Mesothelial cell of epicardium (in vitro differentiated cells): ENCODE measurements at regions not wholly inside any gene's neighbourhood (a gene's known extent, or its start where the extent isn't known, plus 50 kb on each side); places are given as distances from the start of the nearest gene placed in this dataset.
A peak's percentile ranks its signal among the peaks of the same experiment; 100 is the strongest.
"Not testable (repeated sequence)": the region's sequence is repeated elsewhere in the genome, so short reads cannot be mapped to it uniquely, and the experiment has no call there.

Experiments used
- DNase-seq, 2 experiments: peaks; one replicate each; pipeline ENCODE4 v3.0.0; 2021; ENCODE audit warnings: low spot score in 2 of 2; ENCODE audit not compliant: unreplicated experiment in 2 of 2
- H3K27ac Mint-ChIP-seq: 2 replicates; pipeline ENCODE4 v1.8.0; 2021; ENCODE audit warnings: mixed read lengths
- H3K27me3 Mint-ChIP-seq: 2 replicates; pipeline ENCODE4 v1.8.0; 2021; ENCODE audit warnings: low read depth, mixed read lengths
- H3K36me3 Mint-ChIP-seq: 2 replicates; pipeline ENCODE4 v1.8.0; 2021; ENCODE audit warnings: mixed read lengths
- H3K4me1 Mint-ChIP-seq: 2 replicates; pipeline ENCODE4 v1.8.0; 2021; ENCODE audit warnings: mixed read lengths
- H3K4me3 Mint-ChIP-seq: 2 replicates; pipeline ENCODE4 v1.8.0; 2021; ENCODE audit warnings: mild to moderate bottlenecking, moderate library complexity, mixed read lengths
- H3K9me3 Mint-ChIP-seq: 2 replicates; pipeline ENCODE4 v1.8.0; 2021; ENCODE audit warnings: mixed read lengths
- TF ChIP-seq, protein P1 (sequence below): fragments of 200-600 bp; sonication (generic); IDR thresholded peaks from one replicate; pipeline ENCODE4 v1.5.0; 2021; ENCODE audit warnings: antibody characterized with exemption; ENCODE audit not compliant: unreplicated experiment

DNA sequence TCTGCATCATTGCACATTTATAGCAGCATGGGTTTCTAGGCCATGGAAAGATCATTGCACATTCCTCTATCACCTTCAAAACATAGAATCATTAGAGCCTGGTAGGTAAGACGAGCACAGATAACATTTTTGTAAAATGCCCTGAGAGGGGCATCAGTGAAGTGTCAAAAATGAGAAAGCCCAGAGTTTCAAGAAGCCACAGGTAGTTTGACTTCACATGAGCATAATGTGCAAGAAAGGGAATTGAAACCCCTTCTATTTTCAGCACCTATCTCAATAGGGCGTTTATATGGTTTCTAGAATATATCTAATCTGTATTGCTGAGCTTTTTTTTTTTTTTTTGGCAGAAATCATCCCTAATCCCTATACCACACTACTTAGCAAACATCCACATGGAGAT lies 2441.7 kb downstream of the ARAP2 start:
- no peaks in the 10 kb centered on the region for H3K27me3 Mint-ChIP-seq
- peaks cover 6% of the 10 kb centered on the region for H3K4me1 Mint-ChIP-seq
- DNase-seq, result no peak
- no peak overlapping the region for H3K4me3 Mint-ChIP-seq
- H3K9me3 Mint-ChIP-seq, result peaks cover 4% of the 10 kb centered on the region
- H3K27ac Mint-ChIP-seq, result no peak overlapping the region
- H3K36me3 Mint-ChIP-seq, result no peaks in the 10 kb centered on the region
- TF ChIP-seq, protein P1, sequence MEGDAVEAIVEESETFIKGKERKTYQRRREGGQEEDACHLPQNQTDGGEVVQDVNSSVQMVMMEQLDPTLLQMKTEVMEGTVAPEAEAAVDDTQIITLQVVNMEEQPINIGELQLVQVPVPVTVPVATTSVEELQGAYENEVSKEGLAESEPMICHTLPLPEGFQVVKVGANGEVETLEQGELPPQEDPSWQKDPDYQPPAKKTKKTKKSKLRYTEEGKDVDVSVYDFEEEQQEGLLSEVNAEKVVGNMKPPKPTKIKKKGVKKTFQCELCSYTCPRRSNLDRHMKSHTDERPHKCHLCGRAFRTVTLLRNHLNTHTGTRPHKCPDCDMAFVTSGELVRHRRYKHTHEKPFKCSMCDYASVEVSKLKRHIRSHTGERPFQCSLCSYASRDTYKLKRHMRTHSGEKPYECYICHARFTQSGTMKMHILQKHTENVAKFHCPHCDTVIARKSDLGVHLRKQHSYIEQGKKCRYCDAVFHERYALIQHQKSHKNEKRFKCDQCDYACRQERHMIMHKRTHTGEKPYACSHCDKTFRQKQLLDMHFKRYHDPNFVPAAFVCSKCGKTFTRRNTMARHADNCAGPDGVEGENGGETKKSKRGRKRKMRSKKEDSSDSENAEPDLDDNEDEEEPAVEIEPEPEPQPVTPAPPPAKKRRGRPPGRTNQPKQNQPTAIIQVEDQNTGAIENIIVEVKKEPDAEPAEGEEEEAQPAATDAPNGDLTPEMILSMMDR, result no peak

DNA sequence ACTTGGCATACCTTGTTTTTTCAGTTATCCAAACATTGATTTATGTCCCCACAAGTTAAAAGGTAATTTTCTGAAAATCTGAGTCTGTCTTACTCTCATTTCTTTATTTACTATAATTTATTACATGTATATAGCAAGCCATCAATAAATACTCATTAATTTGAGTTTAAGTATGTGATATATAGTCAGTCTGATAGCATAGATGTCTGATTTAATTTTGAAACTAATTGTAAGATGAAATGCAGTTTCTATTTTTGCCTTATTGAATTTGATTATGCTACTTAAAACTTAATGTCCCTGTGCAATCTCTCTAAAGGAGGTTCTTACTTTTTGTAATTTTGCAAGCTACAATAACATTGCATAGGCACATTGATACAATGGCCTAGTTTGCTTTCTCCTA lies 2418.6 kb downstream of the ARAP2 start:
- TF ChIP-seq, protein P1, result no peak
- Mint-ChIP-seq H3K27ac (no peak overlapping the region), H3K4me1 (peaks cover 2% of the 10 kb centered on the region), H3K27me3 (no peaks in the 10 kb centered on the region), H3K4me3 (no peak overlapping the region), H3K9me3 (no peaks in the 10 kb centered on the region), H3K36me3 (no peaks in the 10 kb centered on the region)
- DNase-seq, result no peak

DNA sequence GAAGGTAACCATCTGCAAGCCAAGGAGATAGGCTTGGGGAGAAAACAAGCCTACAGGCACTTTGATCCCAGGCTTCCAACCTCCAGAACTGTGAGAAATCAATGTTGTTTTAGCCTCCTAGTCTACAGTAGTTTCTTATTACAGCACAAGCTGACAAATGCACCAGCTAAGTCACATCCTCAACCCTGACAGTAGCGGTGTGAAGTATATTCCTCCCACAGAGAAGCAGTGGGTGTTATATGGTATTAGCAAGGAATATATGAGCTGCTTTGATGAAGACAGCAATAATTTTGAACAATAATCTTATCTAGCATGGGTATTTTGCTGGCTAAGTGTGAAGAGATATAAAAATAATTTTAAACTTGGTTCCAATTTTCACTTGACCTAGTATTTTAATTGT lies 2415.0 kb downstream of the ARAP2 start:
- H3K4me1 Mint-ChIP-seq, result peaks cover 24% of the 10 kb centered on the region
- H3K9me3 Mint-ChIP-seq, H3K27me3 Mint-ChIP-seq, H3K36me3 Mint-ChIP-seq, H3K4me3 Mint-ChIP-seq, H3K27ac Mint-ChIP-seq, DNase-seq: not testable (repeated sequence)

DNA sequence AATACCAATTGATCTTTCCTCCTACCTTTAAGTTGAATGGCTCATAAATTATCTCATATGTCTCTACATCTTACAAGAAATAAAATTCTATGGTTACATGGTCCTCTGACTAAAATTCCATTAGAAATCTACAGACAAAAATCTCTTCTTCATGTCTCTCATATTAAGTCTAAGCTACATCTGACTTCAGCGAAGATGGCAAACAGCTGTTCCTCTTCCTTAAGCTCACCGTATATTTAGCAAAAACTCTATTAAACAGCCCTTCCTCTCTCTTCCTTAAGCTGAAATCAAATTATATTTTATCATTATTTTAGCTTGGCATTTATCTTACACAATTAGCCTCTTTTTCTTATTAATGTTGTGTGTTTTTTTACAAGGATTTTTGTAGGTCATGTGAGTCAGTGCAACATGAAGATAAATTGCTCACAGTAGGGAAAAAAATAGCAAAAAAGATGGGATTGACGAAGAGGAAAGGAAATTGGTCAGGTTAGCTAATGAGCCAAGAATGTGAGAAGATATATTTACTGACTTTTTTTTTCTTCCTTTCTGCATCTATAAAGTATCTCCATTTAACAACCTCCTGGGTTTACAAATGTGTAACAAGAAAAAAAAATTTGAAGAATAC lies 2412.8 kb downstream of the ARAP2 start:
- H3K4me1 Mint-ChIP-seq, result peaks cover 42% of the 10 kb centered on the region
- TF ChIP-seq, protein P1, result no peak
- H3K36me3 Mint-ChIP-seq, result no peaks in the 10 kb centered on the region
- H3K27ac Mint-ChIP-seq, result no peak overlapping the region
- H3K27me3 Mint-ChIP-seq, result no peaks in the 10 kb centered on the region
- DNase-seq, result no peak
- no peak overlapping the region for H3K4me3 Mint-ChIP-seq
- no peaks in the 10 kb centered on the region for H3K9me3 Mint-ChIP-seq

DNA sequence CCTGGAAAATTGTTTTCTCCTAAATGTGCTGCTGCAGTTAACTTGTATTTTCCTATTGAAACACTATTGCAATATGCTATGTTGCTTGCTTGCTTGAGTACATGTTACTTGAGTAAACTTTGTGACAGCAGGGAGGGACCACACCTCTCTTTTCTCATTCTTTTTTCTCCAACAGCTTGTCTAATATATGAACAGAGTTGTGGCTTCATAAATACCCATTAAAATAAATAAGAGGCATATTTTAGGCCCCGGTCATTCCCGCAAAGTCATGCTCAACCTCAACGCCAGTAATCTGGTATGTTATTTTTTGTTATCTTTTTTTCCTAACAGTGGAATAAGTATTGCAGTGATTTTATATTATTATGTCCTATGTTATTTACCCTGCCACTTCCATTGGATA lies 2408.6 kb downstream of the ARAP2 start:
- Mint-ChIP-seq H3K4me1 (peaks cover 44% of the 10 kb centered on the region), H3K27ac (peak overlapping the region; percentile 84)
- H3K36me3 Mint-ChIP-seq, H3K9me3 Mint-ChIP-seq, DNase-seq, H3K27me3 Mint-ChIP-seq, H3K4me3 Mint-ChIP-seq: not testable (repeated sequence)

DNA sequence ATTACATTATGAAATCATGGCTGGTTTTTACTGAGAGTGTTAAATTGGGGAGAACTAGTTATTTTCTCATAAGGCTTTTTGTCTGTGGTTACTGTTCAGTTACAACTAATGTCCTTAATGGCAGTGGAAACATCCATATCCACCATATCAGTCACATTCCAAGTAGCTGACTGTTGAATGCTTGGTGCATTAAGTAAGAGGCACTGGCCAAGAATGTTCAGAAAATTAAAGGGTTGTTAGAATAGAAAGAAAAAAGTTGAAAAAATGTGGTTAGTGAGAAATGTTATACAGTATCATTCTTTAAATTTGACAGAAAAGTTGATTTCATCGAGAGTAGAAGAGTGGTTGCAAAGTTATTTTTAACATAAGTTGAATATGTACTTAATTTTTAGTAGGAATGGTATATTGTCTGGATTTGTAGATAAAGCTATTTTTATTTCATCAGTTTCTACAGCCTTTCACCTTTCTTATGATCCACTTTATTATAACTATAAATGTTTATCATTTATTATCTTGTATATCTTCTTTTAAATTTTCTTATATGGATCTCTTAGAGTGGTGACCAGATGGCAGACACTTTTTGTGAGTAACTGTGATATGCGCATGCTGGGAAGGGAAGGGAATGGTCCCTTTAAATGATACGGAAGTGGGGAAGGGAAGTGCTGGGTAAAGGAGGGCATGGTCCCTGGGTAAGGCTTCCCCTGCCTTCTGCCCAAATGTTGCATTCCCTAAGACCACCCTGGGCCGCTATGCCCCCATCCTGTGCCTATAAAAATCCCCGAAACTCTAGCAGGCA lies 2407.1 kb downstream of the ARAP2 start:
- Mint-ChIP-seq H3K4me3 (no peak overlapping the region), H3K27me3 (no peaks in the 10 kb centered on the region), H3K9me3 (peaks cover 6% of the 10 kb centered on the region), H3K36me3 (peaks cover 8% of the 10 kb centered on the region), H3K4me1 (peaks cover 33% of the 10 kb centered on the region), H3K27ac (peak overlapping the region; percentile 89)
- no peak for DNase-seq
- TF ChIP-seq, protein P1, result no peak
